ENCODE measurements at regions not wholly inside any gene's neighbourhood (a gene's known extent, or its start where the extent isn't known, plus 50 kb on each side); places are given as distances from the start of the nearest gene placed in this dataset.

- TF ChIP-seq, protein P1, sequence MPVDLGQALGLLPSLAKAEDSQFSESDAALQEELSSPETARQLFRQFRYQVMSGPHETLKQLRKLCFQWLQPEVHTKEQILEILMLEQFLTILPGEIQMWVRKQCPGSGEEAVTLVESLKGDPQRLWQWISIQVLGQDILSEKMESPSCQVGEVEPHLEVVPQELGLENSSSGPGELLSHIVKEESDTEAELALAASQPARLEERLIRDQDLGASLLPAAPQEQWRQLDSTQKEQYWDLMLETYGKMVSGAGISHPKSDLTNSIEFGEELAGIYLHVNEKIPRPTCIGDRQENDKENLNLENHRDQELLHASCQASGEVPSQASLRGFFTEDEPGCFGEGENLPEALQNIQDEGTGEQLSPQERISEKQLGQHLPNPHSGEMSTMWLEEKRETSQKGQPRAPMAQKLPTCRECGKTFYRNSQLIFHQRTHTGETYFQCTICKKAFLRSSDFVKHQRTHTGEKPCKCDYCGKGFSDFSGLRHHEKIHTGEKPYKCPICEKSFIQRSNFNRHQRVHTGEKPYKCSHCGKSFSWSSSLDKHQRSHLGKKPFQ (tag by site-specific recombination; IDR thresholded peaks at IDR 0.05): no peak
- TF ChIP-seq ZFP69B (tag by site-specific recombination; IDR thresholded peaks at IDR 0.05): no peak
- no peak for TF ChIP-seq ZNF2 (tag by site-specific recombination; IDR thresholded peaks at IDR 0.05)
- TF ChIP-seq HOXD13 (CRISPR knock-in tag; IDR thresholded peaks at IDR 0.05; ENCODE audit: borderline replicate concordance): no peak
- no peak for TF ChIP-seq ZNF184 (tag by site-specific recombination; IDR thresholded peaks at IDR 0.05)
- no peak for TF ChIP-seq ATF2 (tag by site-specific recombination; IDR thresholded peaks at IDR 0.05; ENCODE audit: low read depth)
- TF ChIP-seq ZNF513 (tag by site-specific recombination; IDR thresholded peaks at IDR 0.05): no peak
- peak; percentile 38; the same call in 1 of the 2 replicates for TF ChIP-seq ZNF610 (tag by site-specific recombination; IDR thresholded peaks at IDR 0.05; ENCODE audit: borderline replicate concordance)
- peak; percentile 74; the same call in 1 of the 2 replicates for TF ChIP-seq ZNF121 (tag by site-specific recombination; IDR thresholded peaks at IDR 0.05)
- peak; percentile 91 for TF ChIP-seq MZF1 (tag by site-specific recombination; IDR thresholded peaks at IDR 0.05; ENCODE audit: borderline replicate concordance)
- TF ChIP-seq ZNF768 (tag by site-specific recombination; IDR thresholded peaks at IDR 0.05): no peak
- TF ChIP-seq ZNF248 (tag by site-specific recombination; IDR thresholded peaks at IDR 0.05): no peak
- TF ChIP-seq, protein P2, sequence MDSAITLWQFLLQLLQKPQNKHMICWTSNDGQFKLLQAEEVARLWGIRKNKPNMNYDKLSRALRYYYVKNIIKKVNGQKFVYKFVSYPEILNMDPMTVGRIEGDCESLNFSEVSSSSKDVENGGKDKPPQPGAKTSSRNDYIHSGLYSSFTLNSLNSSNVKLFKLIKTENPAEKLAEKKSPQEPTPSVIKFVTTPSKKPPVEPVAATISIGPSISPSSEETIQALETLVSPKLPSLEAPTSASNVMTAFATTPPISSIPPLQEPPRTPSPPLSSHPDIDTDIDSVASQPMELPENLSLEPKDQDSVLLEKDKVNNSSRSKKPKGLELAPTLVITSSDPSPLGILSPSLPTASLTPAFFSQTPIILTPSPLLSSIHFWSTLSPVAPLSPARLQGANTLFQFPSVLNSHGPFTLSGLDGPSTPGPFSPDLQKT (IDR thresholded peaks at IDR 0.05; ENCODE audit: borderline replicate concordance, low read depth, low read length): no peak
- no peak for TF ChIP-seq ZNF280D (tag by site-specific recombination; IDR thresholded peaks at IDR 0.05)
- no peak for TF ChIP-seq FEZF1 (tag by site-specific recombination; IDR thresholded peaks at IDR 0.05)
- no peak for TF ChIP-seq GLIS1 (tag by site-specific recombination; IDR thresholded peaks at IDR 0.05)
- TF ChIP-seq ZNF76 (tag by site-specific recombination; IDR thresholded peaks at IDR 0.05; ENCODE audit: borderline replicate concordance, low read depth): no peak
- no peak for TF ChIP-seq ZNF624 (tag by site-specific recombination; IDR thresholded peaks at IDR 0.05)
- TF ChIP-seq, protein P3, sequence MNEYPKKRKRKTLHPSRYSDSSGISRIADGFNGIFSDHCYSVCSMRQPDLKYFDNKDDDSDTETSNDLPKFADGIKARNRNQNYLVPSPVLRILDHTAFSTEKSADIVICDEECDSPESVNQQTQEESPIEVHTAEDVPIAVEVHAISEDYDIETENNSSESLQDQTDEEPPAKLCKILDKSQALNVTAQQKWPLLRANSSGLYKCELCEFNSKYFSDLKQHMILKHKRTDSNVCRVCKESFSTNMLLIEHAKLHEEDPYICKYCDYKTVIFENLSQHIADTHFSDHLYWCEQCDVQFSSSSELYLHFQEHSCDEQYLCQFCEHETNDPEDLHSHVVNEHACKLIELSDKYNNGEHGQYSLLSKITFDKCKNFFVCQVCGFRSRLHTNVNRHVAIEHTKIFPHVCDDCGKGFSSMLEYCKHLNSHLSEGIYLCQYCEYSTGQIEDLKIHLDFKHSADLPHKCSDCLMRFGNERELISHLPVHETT (tag by site-specific recombination; IDR thresholded peaks at IDR 0.05): no peak
- TF ChIP-seq ZNF530 (tag by site-specific recombination; IDR thresholded peaks at IDR 0.05; ENCODE audit: low read depth): no peak
- no peak for TF ChIP-seq SCRT2 (tag by site-specific recombination; IDR thresholded peaks at IDR 0.05)
- TF ChIP-seq, protein P4, sequence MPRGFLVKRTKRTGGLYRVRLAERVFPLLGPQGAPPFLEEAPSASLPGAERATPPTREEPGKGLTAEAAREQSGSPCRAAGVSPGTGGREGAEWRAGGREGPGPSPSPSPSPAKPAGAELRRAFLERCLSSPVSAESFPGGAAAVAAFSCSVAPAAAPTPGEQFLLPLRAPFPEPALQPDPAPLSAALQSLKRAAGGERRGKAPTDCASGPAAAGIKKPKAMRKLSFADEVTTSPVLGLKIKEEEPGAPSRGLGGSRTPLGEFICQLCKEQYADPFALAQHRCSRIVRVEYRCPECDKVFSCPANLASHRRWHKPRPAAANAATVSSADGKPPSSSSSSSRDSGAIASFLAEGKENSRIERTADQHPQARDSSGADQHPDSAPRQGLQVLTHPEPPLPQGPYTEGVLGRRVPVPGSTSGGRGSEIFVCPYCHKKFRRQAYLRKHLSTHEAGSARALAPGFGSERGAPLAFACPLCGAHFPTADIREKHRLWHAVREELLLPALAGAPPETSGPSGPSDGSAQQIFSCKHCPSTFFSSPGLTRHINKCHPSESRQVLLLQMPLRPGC (tag by site-specific recombination; IDR thresholded peaks at IDR 0.05): no peak
- no peak for TF ChIP-seq HOXC10 (CRISPR knock-in tag; IDR thresholded peaks at IDR 0.05)
Measured at GRCh38 chr1:214187121-214187900, 93.6 kb upstream of the SMYD2 start (continued).

Data from HEK293 (cell line).